Tibial artery (tissue), 4 donors: ENCODE measurements at regions not wholly inside any gene's neighbourhood (a gene's known extent, or its start where the extent isn't known, plus 50 kb on each side); places are given as distances from the start of the nearest gene placed in this dataset.

Source experiments
- DNase-seq, 2 donors: peaks; one replicate each; pipeline ENCODE4 v3.0.0-alpha.2; 2019
- H3K27ac ChIP-seq, 2 donors: fragments of 200-600 bp; sonication (generic) in 1 of 2; 1 replicate in 1 of 2; 2 replicates in 1 of 2; pipeline ENCODE4 v1.5.1; 2018 to 2019; ENCODE audit warnings: mild to moderate bottlenecking in 1 of 2
- H3K27me3 ChIP-seq, 2 donors: fragments of 200-600 bp; sonication (generic) in 1 of 2; one replicate each; pipeline versions ENCODE4 v1.5.1 to v1.6.0; 2016 to 2019
- H3K36me3 ChIP-seq, 3 donors: fragments of 200-600 bp; sonication (generic) in 2 of 3; one replicate each; pipeline ENCODE4 v1.5.1; 2016 to 2019; ENCODE audit warnings: mild to moderate bottlenecking in 2 of 3
- H3K4me1 ChIP-seq, 4 donors: fragments of 200-600 bp; sonication (generic) in 2 of 4; 1 replicate in 3 of 4; 2 replicates in 1 of 4; pipeline ENCODE4 v1.5.1; 2016 to 2019
- H3K4me3 ChIP-seq, 2 donors: fragments of 200-600 bp; sonication (generic) in 1 of 2; 1 replicate in 1 of 2; 2 replicates in 1 of 2; pipeline ENCODE4 v1.5.1; 2018 to 2019; ENCODE audit warnings: mild to moderate bottlenecking in 2 of 2
- H3K9me3 ChIP-seq, 3 donors: fragments of 200-600 bp; sonication (generic) in 1 of 3; one replicate each; pipeline ENCODE4 v1.5.1; 2016 to 2019
- intact Hi-C: fragments of 100-400 bp; cut with DNase I; formaldehyde crosslinking; loops from one replicate; pipeline ENCODE4 v1.15.0; 2023; ENCODE audit warnings: low total_unique reads
- TF ChIP-seq, protein P1 (sequence below), 2 experiments: fragments of 200-600 bp in 1 of 2; fragments of 450-650 bp in 1 of 2; IDR thresholded peaks; one replicate each; pipeline ENCODE4 v1.5.1; 2017 to 2019; ENCODE audit warnings: antibody characterized with exemption in 2 of 2, mild to moderate bottlenecking in 1 of 2, moderate library complexity in 1 of 2

DNA sequence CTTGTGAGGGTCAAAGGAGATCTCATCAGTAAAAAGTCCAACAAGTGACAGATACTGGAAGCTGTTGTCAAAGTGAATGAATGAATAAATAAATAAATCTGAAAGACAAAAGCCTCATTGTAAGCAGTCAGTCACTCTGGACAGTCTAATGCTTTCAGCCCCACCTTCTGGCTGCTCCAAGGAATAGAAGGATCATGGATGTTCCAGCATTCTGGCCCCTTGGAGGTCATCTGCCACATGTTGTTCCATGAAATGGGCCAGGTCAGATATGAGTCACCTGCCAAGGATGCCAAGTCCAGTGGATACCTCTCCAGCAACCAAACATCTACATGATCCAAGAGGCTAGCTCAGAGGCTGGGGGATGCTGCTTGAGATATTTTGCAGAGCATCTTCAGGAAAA, 185.6 kb downstream of the BMP7 start:
- no peaks in the 10 kb centered on the region for H3K4me1 ChIP-seq
- no peak overlapping the region for H3K27ac ChIP-seq
- TF ChIP-seq, protein P1, sequence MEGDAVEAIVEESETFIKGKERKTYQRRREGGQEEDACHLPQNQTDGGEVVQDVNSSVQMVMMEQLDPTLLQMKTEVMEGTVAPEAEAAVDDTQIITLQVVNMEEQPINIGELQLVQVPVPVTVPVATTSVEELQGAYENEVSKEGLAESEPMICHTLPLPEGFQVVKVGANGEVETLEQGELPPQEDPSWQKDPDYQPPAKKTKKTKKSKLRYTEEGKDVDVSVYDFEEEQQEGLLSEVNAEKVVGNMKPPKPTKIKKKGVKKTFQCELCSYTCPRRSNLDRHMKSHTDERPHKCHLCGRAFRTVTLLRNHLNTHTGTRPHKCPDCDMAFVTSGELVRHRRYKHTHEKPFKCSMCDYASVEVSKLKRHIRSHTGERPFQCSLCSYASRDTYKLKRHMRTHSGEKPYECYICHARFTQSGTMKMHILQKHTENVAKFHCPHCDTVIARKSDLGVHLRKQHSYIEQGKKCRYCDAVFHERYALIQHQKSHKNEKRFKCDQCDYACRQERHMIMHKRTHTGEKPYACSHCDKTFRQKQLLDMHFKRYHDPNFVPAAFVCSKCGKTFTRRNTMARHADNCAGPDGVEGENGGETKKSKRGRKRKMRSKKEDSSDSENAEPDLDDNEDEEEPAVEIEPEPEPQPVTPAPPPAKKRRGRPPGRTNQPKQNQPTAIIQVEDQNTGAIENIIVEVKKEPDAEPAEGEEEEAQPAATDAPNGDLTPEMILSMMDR (IDR thresholded peaks at IDR 0.05), result no peak
- H3K27me3 ChIP-seq, result peaks cover 0 to 5% of the 10 kb centered on the region in 2 donors
- H3K9me3 ChIP-seq, result peaks cover 0 to 25% (median 20%) of the 10 kb centered on the region in 3 donors
- no peak for DNase-seq
- no peak overlapping the region for H3K4me3 ChIP-seq
- H3K36me3 ChIP-seq, result no peaks in the 10 kb centered on the region
- intact Hi-C loops, result no loop called here

DNA sequence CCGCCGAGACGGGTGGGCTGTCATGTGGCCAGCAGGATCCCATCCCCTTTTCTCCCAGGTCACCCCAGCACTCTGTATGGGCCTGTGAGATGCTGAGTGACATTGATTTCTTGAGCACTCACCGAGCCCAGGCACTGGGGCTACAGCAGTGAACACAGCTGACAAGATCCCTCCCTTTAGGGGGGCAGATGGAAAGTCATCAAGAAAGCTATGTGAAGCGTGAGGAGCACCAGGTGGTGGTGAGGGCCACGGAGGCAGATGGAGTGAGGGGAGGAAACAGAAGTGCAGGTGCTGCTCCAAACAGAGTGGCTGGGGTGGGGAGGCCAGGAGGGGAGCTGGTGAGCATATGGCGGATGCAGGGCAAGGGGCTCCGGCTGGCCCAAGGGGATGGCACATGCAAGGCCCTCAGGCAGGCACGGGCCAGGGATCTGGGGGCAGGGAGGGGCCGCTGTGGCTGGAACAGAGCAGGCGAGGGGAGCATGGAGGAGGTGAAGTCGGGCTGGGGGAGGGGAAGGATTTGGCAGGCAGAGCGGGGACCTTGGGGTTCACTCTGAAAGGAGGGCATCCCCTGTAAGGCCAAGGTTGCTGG, 184.0 kb downstream of the BMP7 start:
- intact Hi-C loops, result no loop called here
- Histone ChIP-seq H3K36me3 (no peaks in the 10 kb centered on the region), H3K4me3 (no peak overlapping the region), H3K4me1 (no peaks in the 10 kb centered on the region), H3K27ac (no peak overlapping the region), H3K27me3 (peaks cover 0 to 11% of the 10 kb centered on the region in 2 donors), H3K9me3 (peaks cover 0 to 22% (median 13%) of the 10 kb centered on the region in 3 donors)
- TF ChIP-seq, protein P1 (IDR thresholded peaks at IDR 0.05), result no peak
- no peak for DNase-seq

DNA sequence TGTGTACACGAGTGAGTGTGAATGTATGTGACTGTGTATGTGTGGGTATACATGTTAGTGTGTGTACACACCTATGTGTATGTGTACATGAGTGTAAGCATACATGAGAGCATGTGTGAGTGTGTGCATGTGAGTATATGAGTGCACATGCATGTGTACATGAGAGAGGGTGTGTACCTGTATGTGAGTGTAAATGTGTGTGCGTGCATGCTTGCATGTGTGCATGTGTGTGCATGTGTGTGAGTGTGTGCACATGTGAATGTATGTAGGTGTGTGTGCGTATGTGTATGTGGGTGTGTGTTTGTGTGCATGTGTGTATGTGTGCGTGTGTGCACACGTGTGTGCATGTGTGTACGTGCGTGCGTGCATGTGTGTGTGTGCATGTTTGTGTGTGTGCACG, 183.4 kb downstream of the BMP7 start:
- Histone ChIP-seq H3K9me3 (peaks cover 0 to 20% (median 9%) of the 10 kb centered on the region in 3 donors), H3K27ac (no peak overlapping the region), H3K4me1 (no peaks in the 10 kb centered on the region), H3K36me3 (no peaks in the 10 kb centered on the region), H3K4me3 (no peak overlapping the region), H3K27me3 (peaks cover 0 to 11% of the 10 kb centered on the region in 2 donors)
- DNase-seq, result no peak
- TF ChIP-seq, protein P1 (IDR thresholded peaks at IDR 0.05), result no peak
- intact Hi-C loops, result no loop called here

DNA sequence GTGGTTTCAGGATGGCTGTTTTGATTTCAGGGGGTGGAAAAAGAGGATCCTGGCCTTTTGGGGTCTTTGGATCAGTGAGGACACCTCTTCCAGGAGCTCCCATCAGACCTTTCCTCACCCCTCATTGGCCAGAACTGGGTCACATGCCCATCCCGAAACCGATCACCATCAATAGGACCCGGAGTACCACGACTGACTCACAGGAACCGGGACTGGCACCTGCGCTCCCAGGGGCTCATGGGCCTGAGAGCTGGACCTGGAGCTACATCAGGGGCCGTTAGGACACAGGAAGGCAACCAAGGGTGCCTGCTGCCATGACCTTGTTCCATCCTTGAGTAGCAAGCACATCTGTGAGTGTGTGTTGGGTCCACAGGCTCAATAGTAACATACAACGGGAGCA, 180.4 kb downstream of the BMP7 start:
- Histone ChIP-seq H3K36me3 (no peaks in the 10 kb centered on the region), H3K4me1 (peaks cover 0 to 4% (median 0%) of the 10 kb centered on the region in 4 donors), H3K27me3 (peaks cover 0 to 20% of the 10 kb centered on the region in 2 donors), H3K9me3 (no peaks in the 10 kb centered on the region), H3K27ac (no peak overlapping the region), H3K4me3 (no peak overlapping the region)
- DNase-seq, result no peak
- intact Hi-C loops, result no loop called here
- TF ChIP-seq, protein P1 (IDR thresholded peaks at IDR 0.05), result no peak

GRCh38 chr20:57087102-57087501, 179.3 kb downstream of the BMP7 start:
- TF ChIP-seq, protein P1 (IDR thresholded peaks at IDR 0.05), result no peak
- H3K4me1 ChIP-seq, result peaks cover 0 to 8% (median 0%) of the 10 kb centered on the region in 4 donors
- intact Hi-C loops, result no loop called here
- H3K9me3 ChIP-seq, result no peaks in the 10 kb centered on the region
- no peak for DNase-seq
- peaks cover 0 to 30% of the 10 kb centered on the region in 2 donors for H3K27me3 ChIP-seq
- H3K36me3 ChIP-seq, result no peaks in the 10 kb centered on the region
- no peak overlapping the region for H3K27ac ChIP-seq
- H3K4me3 ChIP-seq, result no peak overlapping the region
